Pancreas (tissue), 10 donors: ENCODE measurements at regions not wholly inside any gene's neighbourhood (a gene's known extent, or its start where the extent isn't known, plus 50 kb on each side); places are given as distances from the start of the nearest gene placed in this dataset.

ENCODE experiments used
- ATAC-seq, 4 donors: fragments of 200-7000 bp; cut with Tn5 transposase; one replicate each; pipeline versions ENCODE4 v1.8.0 to v1.9.1; 2020; ENCODE audit warnings: mild to moderate bottlenecking in 4 of 4, moderate library complexity in 4 of 4
- DNase-seq, 6 donors: peaks; one replicate each; pipeline ENCODE4 v3.0.0-alpha.2; 2020
- FAIRE-seq: peaks from 2 replicates; lab custom pipeline; 2012; peaks lifted over from hg19 to GRCh38; lab: Jason Lieb, UNC
- H3K27ac ChIP-seq, 4 donors: fragments of 200-600 bp; sonication (generic); 1 replicate in 3 of 4; 2 replicates in 1 of 4; pipeline versions ENCODE4 v1.5.0 to v1.8.0; 2020
- H3K27me3 ChIP-seq, 4 donors: fragments of 200-600 bp; one replicate each; pipeline ENCODE4 v1.8.0; 2021
- H3K36me3 ChIP-seq, 3 donors: fragments of 200-600 bp; sonication (generic) in 1 of 3; one replicate each; pipeline versions ENCODE4 v1.5.0 to v1.8.0; 2020 to 2021
- H3K4me1 ChIP-seq, 3 donors: fragments of 200-600 bp; one replicate each; pipeline ENCODE4 v1.8.0; 2021
- H3K4me3 ChIP-seq, 4 donors: fragments of 200-600 bp; sonication (generic) in 2 of 4; one replicate each; pipeline versions ENCODE4 v1.5.0 to v1.8.0; 2020 to 2021
- H3K9me3 ChIP-seq, 4 donors: fragments of 200-600 bp; one replicate each; pipeline ENCODE4 v1.8.0; 2021
- CTCF ChIP-seq, 4 donors: fragments of 200-600 bp; sonication (generic) in 3 of 4; IDR thresholded peaks; one replicate each; pipeline versions ENCODE4 v1.5.0 to v1.8.0; 2021; ENCODE audit warnings: antibody characterized with exemption in 4 of 4
- WGBS, 2 donors: extraction: QIAGEN DNeasy Blood & Tissue Kit; methylation state at CpG; one replicate each; pipeline ENCODE4 v1.1.7; 2013; 5-methylcytosine and 5-hydroxymethylcytosine counted together
- intact Hi-C, 3 donors: fragments of 100-400 bp; cut with DNase I; formaldehyde crosslinking; loops; one replicate each; pipeline versions ENCODE4 v1.11.1 to v1.14.2; 2022
- donor health status: healthy with polysubstance abuse.
- donor health status: DM: no; HTN: no; CAD: no; lungs with moderate emphysema.
- donor health status: DM: no; HTN: no; CAD: no.
- donor health status: control.
- donor health status: control.
- donor health status: Bipolar disorder and iron deficiency.
- donor health status: DM: yes; HTN: yes; CAD: no.
- donor health status: DM: no; HTN: no; CAD: no.
- donor health status: DM: no; HTN: no; CAD: no.
- donor health status: DM: yes; HTN: yes; CAD: no.

- TF ChIP-seq CTCF (IDR thresholded peaks at IDR 0.05), result no peak
- WGBS, 2 donors, result 61 to 64% methylated on average over 2 of the region's 2 CpGs
- Histone ChIP-seq H3K4me1 (no peaks in the 10 kb centered on the region), H3K36me3 (no peaks in the 10 kb centered on the region), H3K27me3 (no peaks in the 10 kb centered on the region), H3K9me3 (no peaks in the 10 kb centered on the region), H3K4me3 (no peak overlapping the region), H3K27ac (no peak overlapping the region)
- ATAC-seq (no peak), FAIRE-seq (no peak), DNase-seq (no peak)
- intact Hi-C loops, result no loop called here
Measured at GRCh38 chr11:96969251-96969650, 579.4 kb downstream of the JRKL start.

GRCh38 chr11:96978751-96979150, 588.9 kb downstream of the JRKL start:
- Histone ChIP-seq H3K36me3 (no peaks in the 10 kb centered on the region), H3K4me1 (no peaks in the 10 kb centered on the region), H3K4me3 (no peak overlapping the region), H3K27ac (no peak overlapping the region), H3K9me3 (no peaks in the 10 kb centered on the region), H3K27me3 (no peaks in the 10 kb centered on the region)
- TF ChIP-seq CTCF (IDR thresholded peaks at IDR 0.05), result no peak
- no peak for ATAC-seq
- 0 to 35% methylated on average over 2 of the region's 2 CpGs for WGBS, 2 donors
- no peak for DNase-seq
- FAIRE-seq, result no peak
- intact Hi-C loops, result no loop called here

GRCh38 chr11:96986516-96986915, 596.7 kb downstream of the JRKL start:
- FAIRE-seq (no peak), ATAC-seq (no peak), DNase-seq (no peak)
- no peaks in the 10 kb centered on the region for H3K4me1 ChIP-seq
- no peak for TF ChIP-seq CTCF (IDR thresholded peaks at IDR 0.05)
- no peaks in the 10 kb centered on the region for H3K9me3 ChIP-seq
- no peaks in the 10 kb centered on the region for H3K27me3 ChIP-seq
- no peaks in the 10 kb centered on the region for H3K36me3 ChIP-seq
- intact Hi-C loops, result no loop called here
- 77 to 88% methylated on average over 1 of the region's 1 CpG for WGBS, 2 donors
- no peak overlapping the region for H3K4me3 ChIP-seq
- H3K27ac ChIP-seq, result no peak overlapping the region

- no peaks in the 10 kb centered on the region for H3K27me3 ChIP-seq
- no peaks in the 10 kb centered on the region for H3K4me1 ChIP-seq
- no peaks in the 10 kb centered on the region for H3K9me3 ChIP-seq
- no peak for TF ChIP-seq CTCF (IDR thresholded peaks at IDR 0.05)
- H3K27ac ChIP-seq, result no peak overlapping the region
- intact Hi-C loops, result no loop called here
- DNase-seq, result no peak
- no peak for ATAC-seq
- 36 to 55% methylated on average over 2 of the region's 2 CpGs for WGBS, 2 donors
- H3K36me3 ChIP-seq, result no peaks in the 10 kb centered on the region
- no peak for FAIRE-seq
- H3K4me3 ChIP-seq, result no peak overlapping the region
Measured at GRCh38 chr11:96990914-96991313, 601.1 kb downstream of the JRKL start.

GRCh38 chr11:97000481-97000880, 610.7 kb downstream of the JRKL start:
- intact Hi-C loops, result no loop called here
- no peak for ATAC-seq
- H3K4me3 ChIP-seq, result no peak overlapping the region
- H3K4me1 ChIP-seq, result no peaks in the 10 kb centered on the region
- H3K27ac ChIP-seq, result no peak overlapping the region
- H3K27me3 ChIP-seq, result no peaks in the 10 kb centered on the region
- WGBS, 2 donors, result 67 to 82% methylated on average over 5 of the region's 5 CpGs
- no peak for DNase-seq
- no peak for FAIRE-seq
- no peak for TF ChIP-seq CTCF (IDR thresholded peaks at IDR 0.05)
- H3K36me3 ChIP-seq, result no peaks in the 10 kb centered on the region
- no peaks in the 10 kb centered on the region for H3K9me3 ChIP-seq
